Prostate gland (tissue), 2 donors: ENCODE measurements at regions not wholly inside any gene's neighbourhood (a gene's known extent, or its start where the extent isn't known, plus 50 kb on each side); places are given as distances from the start of the nearest gene placed in this dataset.

Experiments
- DNase-seq: peaks from one replicate; pipeline ENCODE4 v3.0.0-alpha.2; 2019; ENCODE audit warnings: low spot score
- H3K27ac ChIP-seq, 2 donors: fragments of 200-600 bp; sonication (generic); 2 replicates each; pipeline ENCODE4 v1.5.1; 2017 to 2019
- H3K27me3 ChIP-seq: fragments of 200-600 bp; sonication (generic); replicated peaks from 2 replicates; pipeline ENCODE4 v1.5.1; 2019; ENCODE audit not compliant: insufficient read depth
- H3K36me3 ChIP-seq, 2 donors: fragments of 200-600 bp; sonication (generic); 1 replicate in 1 of 2; 2 replicates in 1 of 2; pipeline versions ENCODE4 v1.5.1 to v1.8.1; 2017 to 2019
- H3K4me1 ChIP-seq: fragments of 200-600 bp; sonication (generic); replicated peaks from 2 replicates; pipeline ENCODE4 v1.5.1; 2019
- H3K4me3 ChIP-seq, 2 donors: fragments of 200-600 bp; sonication (generic); 2 replicates each; pipeline ENCODE4 v1.5.1; 2017 to 2019
- H3K9me3 ChIP-seq: fragments of 200-600 bp; sonication (generic); 2 replicates; pipeline ENCODE4 v1.5.1; 2017
- POLR2A ChIP-seq: fragments of 450-650 bp; IDR thresholded peaks from one replicate; pipeline ENCODE4 v1.6.1; 2016; ENCODE audit warnings: antibody characterized with exemption, mild to moderate bottlenecking
- POLR2AphosphoS5 ChIP-seq: sonication (generic); formaldehyde crosslinking; IDR thresholded peaks from one replicate; pipeline ENCODE4 v1.6.1; 2017; ENCODE audit warnings: antibody characterized with exemption
- WGBS: methylation state at CpG from one replicate; pipeline ENCODE4 v1.1.5; 2018; 5-methylcytosine and 5-hydroxymethylcytosine counted together
- intact Hi-C: fragments of 100-400 bp; cut with DNase I; formaldehyde crosslinking; loops from one replicate; pipeline ENCODE4 v1.14.2; 2022
- TF ChIP-seq, protein P1 (sequence below), 4 experiments: fragments of 200-600 bp in 2 of 4; fragments of 450-650 bp in 2 of 4; sonication (generic) in 2 of 4; IDR thresholded peaks; 1 replicate in 3 of 4; 2 replicates in 1 of 4; pipeline ENCODE4 v1.5.1; 2016 to 2019; ENCODE audit warnings: antibody characterized with exemption in 4 of 4, mild to moderate bottlenecking in 2 of 4, moderate library complexity in 2 of 4

GRCh38 chr12:103205906-103206305, 248.4 kb downstream of the ASCL1 start:
- Histone ChIP-seq H3K4me1 (no peaks in the 10 kb centered on the region), H3K9me3 (no peaks in the 10 kb centered on the region), H3K36me3 (no peaks in the 10 kb centered on the region), H3K27me3 (no peaks in the 10 kb centered on the region), H3K27ac (no peak overlapping the region), H3K4me3 (no peak overlapping the region)
- intact Hi-C loops, result no loop called here
- TF ChIP-seq POLR2A (no peak), POLR2AphosphoS5 (no peak)
- TF ChIP-seq, protein P1, sequence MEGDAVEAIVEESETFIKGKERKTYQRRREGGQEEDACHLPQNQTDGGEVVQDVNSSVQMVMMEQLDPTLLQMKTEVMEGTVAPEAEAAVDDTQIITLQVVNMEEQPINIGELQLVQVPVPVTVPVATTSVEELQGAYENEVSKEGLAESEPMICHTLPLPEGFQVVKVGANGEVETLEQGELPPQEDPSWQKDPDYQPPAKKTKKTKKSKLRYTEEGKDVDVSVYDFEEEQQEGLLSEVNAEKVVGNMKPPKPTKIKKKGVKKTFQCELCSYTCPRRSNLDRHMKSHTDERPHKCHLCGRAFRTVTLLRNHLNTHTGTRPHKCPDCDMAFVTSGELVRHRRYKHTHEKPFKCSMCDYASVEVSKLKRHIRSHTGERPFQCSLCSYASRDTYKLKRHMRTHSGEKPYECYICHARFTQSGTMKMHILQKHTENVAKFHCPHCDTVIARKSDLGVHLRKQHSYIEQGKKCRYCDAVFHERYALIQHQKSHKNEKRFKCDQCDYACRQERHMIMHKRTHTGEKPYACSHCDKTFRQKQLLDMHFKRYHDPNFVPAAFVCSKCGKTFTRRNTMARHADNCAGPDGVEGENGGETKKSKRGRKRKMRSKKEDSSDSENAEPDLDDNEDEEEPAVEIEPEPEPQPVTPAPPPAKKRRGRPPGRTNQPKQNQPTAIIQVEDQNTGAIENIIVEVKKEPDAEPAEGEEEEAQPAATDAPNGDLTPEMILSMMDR (IDR thresholded peaks at IDR 0.05), result no peak
- no peak for DNase-seq
- WGBS, result 68% methylated on average over 3 of the region's 3 CpGs

- intact Hi-C loops, result no loop called here
- Histone ChIP-seq H3K4me1 (no peaks in the 10 kb centered on the region), H3K4me3 (no peak overlapping the region), H3K9me3 (no peaks in the 10 kb centered on the region), H3K27me3 (no peaks in the 10 kb centered on the region), H3K36me3 (no peaks in the 10 kb centered on the region), H3K27ac (no peak overlapping the region)
- 53% methylated on average over 6 of the region's 6 CpGs for WGBS
- DNase-seq, result no peak
- TF ChIP-seq, protein P1 (IDR thresholded peaks at IDR 0.05), result no peak
- TF ChIP-seq POLR2A, result no peak
- TF ChIP-seq POLR2AphosphoS5, result no peak
Measured at GRCh38 chr12:103207936-103208335, 250.5 kb downstream of the ASCL1 start.

DNA sequence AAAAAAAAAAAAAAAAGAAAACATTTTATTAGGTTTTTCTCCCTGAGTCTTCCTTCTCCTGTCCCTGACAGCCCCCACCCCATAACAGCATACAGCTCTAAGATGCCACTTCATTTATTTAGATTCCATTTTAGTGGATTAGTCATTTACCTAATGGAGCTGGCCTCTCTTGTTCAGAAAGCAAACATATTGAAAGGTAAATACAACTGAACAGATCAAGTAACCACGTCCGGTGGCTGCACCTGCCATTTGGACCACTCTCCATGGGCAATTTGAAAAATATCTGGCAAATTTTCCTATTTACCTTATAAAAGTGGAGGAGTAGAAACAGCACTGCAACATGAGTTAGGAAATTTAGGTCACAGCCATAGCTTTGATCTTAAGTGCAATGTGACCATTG, 254.6 kb downstream of the C12orf42 start:
- Histone ChIP-seq H3K9me3 (no peaks in the 10 kb centered on the region), H3K4me3 (no peak overlapping the region), H3K36me3 (no peaks in the 10 kb centered on the region), H3K27me3 (no peaks in the 10 kb centered on the region), H3K4me1 (no peaks in the 10 kb centered on the region), H3K27ac (no peak overlapping the region)
- intact Hi-C loops, result no loop called here
- DNase-seq, result no peak
- 68% methylated on average over 2 of the region's 2 CpGs for WGBS
- TF ChIP-seq, protein P1 (IDR thresholded peaks at IDR 0.05), result no peak
- TF ChIP-seq POLR2A (no peak), POLR2AphosphoS5 (no peak)

DNA sequence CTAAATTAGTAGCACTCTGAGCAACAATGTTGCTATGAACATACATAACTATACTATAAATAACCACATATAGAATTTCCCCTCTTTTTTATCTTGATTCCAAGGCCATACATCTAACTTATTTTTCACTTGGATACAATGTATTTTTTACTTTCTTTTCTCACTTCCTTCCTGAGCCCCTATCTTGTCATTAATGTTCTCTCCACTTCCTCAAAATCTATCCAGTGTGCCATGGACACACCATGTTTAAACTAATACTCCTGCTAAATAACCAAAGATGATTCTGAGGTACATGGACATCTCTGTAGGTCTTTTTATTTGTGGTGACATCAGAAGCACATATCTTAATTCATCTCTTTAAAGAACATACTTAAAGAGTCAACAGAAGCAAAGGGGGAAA, 251.2 kb downstream of the C12orf42 start:
- H3K27me3 ChIP-seq, result no peaks in the 10 kb centered on the region
- H3K4me3 ChIP-seq, result no peak overlapping the region
- no peaks in the 10 kb centered on the region for H3K36me3 ChIP-seq
- DNase-seq, result no peak
- H3K4me1 ChIP-seq, result no peaks in the 10 kb centered on the region
- intact Hi-C loops, result no loop called here
- no peak overlapping the region for H3K27ac ChIP-seq
- no peaks in the 10 kb centered on the region for H3K9me3 ChIP-seq
- TF ChIP-seq, protein P1 (IDR thresholded peaks at IDR 0.05), result no peak
- TF ChIP-seq POLR2A, result no peak
- TF ChIP-seq POLR2AphosphoS5, result no peak

- TF ChIP-seq POLR2AphosphoS5, result no peak
- TF ChIP-seq, protein P1 (IDR thresholded peaks at IDR 0.05), result no peak
- no peak for TF ChIP-seq POLR2A
- H3K36me3 ChIP-seq, result no peaks in the 10 kb centered on the region
- intact Hi-C loops, result no loop called here
- no peak overlapping the region for H3K27ac ChIP-seq
- no peak for DNase-seq
- no peaks in the 10 kb centered on the region for H3K27me3 ChIP-seq
- H3K9me3 ChIP-seq, result no peaks in the 10 kb centered on the region
- H3K4me3 ChIP-seq, result no peak overlapping the region
- no peaks in the 10 kb centered on the region for H3K4me1 ChIP-seq
Measured at GRCh38 chr12:103247531-103247930, 248.2 kb downstream of the C12orf42 start.
